Body of pancreas (tissue), 4 donors: ENCODE measurements at regions not wholly inside any gene's neighbourhood (a gene's known extent, or its start where the extent isn't known, plus 50 kb on each side); places are given as distances from the start of the nearest gene placed in this dataset.

Source experiments
- POLR2A ChIP-seq, 3 donors: fragments of 450-650 bp; IDR thresholded peaks; one replicate each; pipeline ENCODE4 v1.6.1; 2016; ENCODE audit warnings: antibody characterized with exemption in 3 of 3, mild to moderate bottlenecking in 2 of 3
- TF ChIP-seq, protein P1 (sequence below), 7 experiments: fragments of 450-650 bp in 4 of 7; fragments of 200-600 bp in 3 of 7; sonication (generic) in 3 of 7; IDR thresholded peaks; one replicate each; pipeline ENCODE4 v1.5.1; 2016 to 2019; ENCODE audit warnings: antibody characterized with exemption in 7 of 7

DNA sequence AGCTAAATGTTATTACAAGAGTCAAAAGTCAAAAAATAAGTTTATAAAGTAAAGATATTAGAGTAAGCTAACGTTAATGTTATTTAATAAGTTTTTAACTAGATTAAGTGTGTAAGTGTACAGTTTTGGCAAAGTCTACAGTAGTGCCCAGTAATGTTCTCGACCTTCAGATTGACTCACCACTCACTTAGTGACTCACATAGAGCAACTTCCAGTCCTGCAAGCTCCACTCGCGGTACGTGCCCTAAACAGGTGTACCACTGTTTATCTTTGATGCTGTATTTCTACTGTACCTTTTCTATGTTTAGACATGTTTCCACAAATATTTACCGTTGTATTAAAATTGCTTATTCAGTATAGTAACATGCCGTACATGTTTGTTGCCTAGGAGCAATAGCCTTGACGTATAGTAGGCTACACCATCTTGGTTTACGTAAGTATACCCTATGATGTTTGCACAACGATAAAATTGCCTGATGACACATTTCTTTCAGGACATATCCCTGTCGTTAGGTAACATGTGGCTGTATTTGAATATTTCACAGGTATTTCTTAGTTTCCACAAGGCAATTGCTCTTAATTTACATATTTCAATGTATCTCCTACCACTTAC is 1641.9 kb upstream of the PIK3C3 start:
- TF ChIP-seq, protein P1, sequence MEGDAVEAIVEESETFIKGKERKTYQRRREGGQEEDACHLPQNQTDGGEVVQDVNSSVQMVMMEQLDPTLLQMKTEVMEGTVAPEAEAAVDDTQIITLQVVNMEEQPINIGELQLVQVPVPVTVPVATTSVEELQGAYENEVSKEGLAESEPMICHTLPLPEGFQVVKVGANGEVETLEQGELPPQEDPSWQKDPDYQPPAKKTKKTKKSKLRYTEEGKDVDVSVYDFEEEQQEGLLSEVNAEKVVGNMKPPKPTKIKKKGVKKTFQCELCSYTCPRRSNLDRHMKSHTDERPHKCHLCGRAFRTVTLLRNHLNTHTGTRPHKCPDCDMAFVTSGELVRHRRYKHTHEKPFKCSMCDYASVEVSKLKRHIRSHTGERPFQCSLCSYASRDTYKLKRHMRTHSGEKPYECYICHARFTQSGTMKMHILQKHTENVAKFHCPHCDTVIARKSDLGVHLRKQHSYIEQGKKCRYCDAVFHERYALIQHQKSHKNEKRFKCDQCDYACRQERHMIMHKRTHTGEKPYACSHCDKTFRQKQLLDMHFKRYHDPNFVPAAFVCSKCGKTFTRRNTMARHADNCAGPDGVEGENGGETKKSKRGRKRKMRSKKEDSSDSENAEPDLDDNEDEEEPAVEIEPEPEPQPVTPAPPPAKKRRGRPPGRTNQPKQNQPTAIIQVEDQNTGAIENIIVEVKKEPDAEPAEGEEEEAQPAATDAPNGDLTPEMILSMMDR (IDR thresholded peaks at IDR 0.05) = no peak
- no peak for TF ChIP-seq POLR2A (IDR thresholded peaks at IDR 0.05)
